ENCODE measurements at regions not wholly inside any gene's neighbourhood (a gene's known extent, or its start where the extent isn't known, plus 50 kb on each side); places are given as distances from the start of the nearest gene placed in this dataset.

DNA sequence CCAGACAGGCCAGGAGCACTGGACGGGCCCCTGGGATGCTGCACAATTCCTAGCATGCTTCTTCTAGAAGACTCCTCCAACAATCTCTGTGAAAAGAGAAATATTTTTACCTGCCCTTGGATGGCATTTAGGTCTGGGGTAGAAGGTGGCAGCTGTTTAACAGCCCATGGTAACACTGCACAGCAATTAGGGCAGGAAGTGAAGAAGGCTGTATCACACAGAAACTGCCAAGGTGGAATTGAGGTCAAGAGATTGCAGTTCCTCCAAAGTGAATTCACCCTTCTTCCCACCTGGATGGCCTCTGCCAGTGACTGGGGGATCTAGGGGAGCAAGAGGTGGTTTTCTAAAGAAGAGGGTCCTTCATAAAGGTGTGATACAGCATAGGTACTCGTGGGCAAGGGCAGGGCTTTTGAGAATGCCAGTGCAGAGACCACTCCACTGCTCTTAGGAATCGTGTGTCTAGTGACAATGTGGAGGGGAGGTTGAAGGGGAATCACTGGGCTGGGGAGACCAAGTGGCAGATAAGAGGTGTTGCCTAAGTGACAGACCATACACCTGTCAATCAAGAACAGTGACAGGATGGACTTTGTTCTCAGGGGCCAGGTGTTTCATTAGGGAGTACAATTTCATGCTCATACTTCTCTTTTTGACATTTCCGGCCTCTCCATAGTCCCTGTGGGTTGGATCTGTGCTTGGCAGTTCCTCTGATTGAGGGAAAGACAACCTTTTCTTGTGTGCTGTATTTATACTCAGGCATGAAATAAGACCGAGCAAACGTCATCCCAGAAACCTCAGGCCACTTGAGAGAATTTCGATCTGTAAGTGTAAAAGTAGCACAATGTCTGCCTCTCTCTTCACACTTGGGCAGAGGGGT is 83.5 kb upstream of the BCL6 start:
- no peak overlapping the region for H3K4me3 ChIP-seq (replicated peaks in 1 of 3; ENCODE audit: low read depth in 2 of 3, low read length in 3 of 3)
- Mint-ChIP-seq H3K27me3 (ENCODE audit: low read depth in 3 of 3) (peaks cover 0 to 2% (median 2%) of the 10 kb centered on the region in 3 donors), H3K36me3 (no peaks in the 10 kb centered on the region), H3K9me3 (no peaks in the 10 kb centered on the region), H3K4me3 (no peak overlapping the region), H3K4me1 (peaks cover 9% of the 10 kb centered on the region), H3K27ac (peak overlapping the region in 1 of 7 donors; percentile 17)
- H3K27ac ChIP-seq (ENCODE audit: low read depth in 1 of 2, low read length in 2 of 2), result no peak overlapping the region
- no peak overlapping the region for H3K9ac ChIP-seq (ENCODE audit: insufficient read depth, low read length, poor library complexity, severe bottlenecking)
- no peak overlapping the region for H2AFZ ChIP-seq (ENCODE audit: insufficient read depth, low read depth, low read length, poor library complexity, severe bottlenecking)
- no peaks in the 10 kb centered on the region for H3K9me3 ChIP-seq (replicated peaks in 1 of 2; ENCODE audit: control insufficient read depth in 1 of 2, insufficient read depth in 1 of 2, low read length in 2 of 2)
- H3K79me2 ChIP-seq (ENCODE audit: insufficient read depth, low read length), result no peaks in the 10 kb centered on the region
- no peaks in the 10 kb centered on the region for H3K36me3 ChIP-seq (replicated peaks in 1 of 2; ENCODE audit: control insufficient read depth in 1 of 2, insufficient read depth in 2 of 2, low read length in 2 of 2)
- TF ChIP-seq, protein P1, sequence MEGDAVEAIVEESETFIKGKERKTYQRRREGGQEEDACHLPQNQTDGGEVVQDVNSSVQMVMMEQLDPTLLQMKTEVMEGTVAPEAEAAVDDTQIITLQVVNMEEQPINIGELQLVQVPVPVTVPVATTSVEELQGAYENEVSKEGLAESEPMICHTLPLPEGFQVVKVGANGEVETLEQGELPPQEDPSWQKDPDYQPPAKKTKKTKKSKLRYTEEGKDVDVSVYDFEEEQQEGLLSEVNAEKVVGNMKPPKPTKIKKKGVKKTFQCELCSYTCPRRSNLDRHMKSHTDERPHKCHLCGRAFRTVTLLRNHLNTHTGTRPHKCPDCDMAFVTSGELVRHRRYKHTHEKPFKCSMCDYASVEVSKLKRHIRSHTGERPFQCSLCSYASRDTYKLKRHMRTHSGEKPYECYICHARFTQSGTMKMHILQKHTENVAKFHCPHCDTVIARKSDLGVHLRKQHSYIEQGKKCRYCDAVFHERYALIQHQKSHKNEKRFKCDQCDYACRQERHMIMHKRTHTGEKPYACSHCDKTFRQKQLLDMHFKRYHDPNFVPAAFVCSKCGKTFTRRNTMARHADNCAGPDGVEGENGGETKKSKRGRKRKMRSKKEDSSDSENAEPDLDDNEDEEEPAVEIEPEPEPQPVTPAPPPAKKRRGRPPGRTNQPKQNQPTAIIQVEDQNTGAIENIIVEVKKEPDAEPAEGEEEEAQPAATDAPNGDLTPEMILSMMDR (IDR thresholded peaks at IDR 0.05), result no peak
- DNase-seq, result no peak
- peaks cover 0 to 4% of the 10 kb centered on the region in 2 donors for H3K4me1 ChIP-seq (ENCODE audit: control insufficient read depth in 1 of 2, insufficient read depth in 2 of 2, low read length in 2 of 2)
- 88% methylated on average over 2 of the region's 7 CpGs for WGBS (ENCODE audit: insufficient coverage)
- H3K27me3 ChIP-seq (ENCODE audit: control insufficient read depth in 2 of 2, insufficient read depth in 2 of 2, low read length in 2 of 2), result no peaks in the 10 kb centered on the region
- H4K20me1 ChIP-seq (ENCODE audit: insufficient read depth, low read length), result no peaks in the 10 kb centered on the region
- intact Hi-C loops (cut with micrococcal nuclease), result no loop called here
- H3K4me2 ChIP-seq (replicated peaks; ENCODE audit: extremely low read depth, low read length, poor library complexity, severe bottlenecking), result no peak overlapping the region

DNA sequence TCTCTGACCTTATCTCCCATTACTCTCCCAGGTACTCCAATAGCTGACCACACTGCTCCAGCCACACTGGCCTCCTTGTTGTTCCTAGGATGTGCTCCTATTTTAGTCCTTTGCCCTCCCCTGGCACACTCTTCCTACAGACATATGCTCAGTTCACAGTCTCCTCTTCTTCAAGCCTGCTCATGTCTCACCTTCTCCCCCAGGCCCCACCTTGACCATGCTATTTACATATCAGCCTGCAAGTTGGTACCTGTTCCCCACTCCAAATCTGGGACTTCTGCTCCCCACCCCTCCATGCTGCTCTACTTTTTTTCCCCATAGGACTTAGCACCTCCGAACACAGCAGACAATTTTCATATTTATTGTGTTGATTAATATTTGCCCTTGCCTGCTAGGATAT is 84.9 kb upstream of the BCL6 start:
- Histone ChIP-seq H3K27ac (ENCODE audit: low read depth in 1 of 2, low read length in 2 of 2) (no peak overlapping the region), H3K9ac (ENCODE audit: insufficient read depth, low read length, poor library complexity, severe bottlenecking) (no peak overlapping the region), H3K79me2 (ENCODE audit: insufficient read depth, low read length) (no peaks in the 10 kb centered on the region), H3K4me1 (ENCODE audit: control insufficient read depth in 1 of 2, insufficient read depth in 2 of 2, low read length in 2 of 2) (peaks cover 0 to 4% of the 10 kb centered on the region in 2 donors), H3K9me3 (replicated peaks in 1 of 2; ENCODE audit: control insufficient read depth in 1 of 2, insufficient read depth in 1 of 2, low read length in 2 of 2) (no peaks in the 10 kb centered on the region), H4K20me1 (ENCODE audit: insufficient read depth, low read length) (no peaks in the 10 kb centered on the region), H3K4me3 (replicated peaks in 1 of 3; ENCODE audit: low read depth in 2 of 3, low read length in 3 of 3) (no peak overlapping the region), H3K27me3 (ENCODE audit: control insufficient read depth in 2 of 2, insufficient read depth in 2 of 2, low read length in 2 of 2) (no peaks in the 10 kb centered on the region), H3K4me2 (replicated peaks; ENCODE audit: extremely low read depth, low read length, poor library complexity, severe bottlenecking) (no peak overlapping the region), H3K36me3 (replicated peaks in 1 of 2; ENCODE audit: control insufficient read depth in 1 of 2, insufficient read depth in 2 of 2, low read length in 2 of 2) (no peaks in the 10 kb centered on the region), H2AFZ (ENCODE audit: insufficient read depth, low read depth, low read length, poor library complexity, severe bottlenecking) (no peak overlapping the region)
- Mint-ChIP-seq H3K4me3 (no peak overlapping the region), H3K9me3 (peaks cover 5 to 8% (median 6%) of the 10 kb centered on the region in 7 donors), H3K36me3 (peaks cover 2 to 5% of the 10 kb centered on the region in 2 donors), H3K4me1 (peaks cover 9% of the 10 kb centered on the region), H3K27ac (no peak overlapping the region), H3K27me3 (ENCODE audit: low read depth in 3 of 3) (peaks cover 0 to 2% (median 2%) of the 10 kb centered on the region in 3 donors)
- no CpG with 5 or more reads among the region's 1 CpG for WGBS (ENCODE audit: insufficient coverage)
- TF ChIP-seq, protein P1 (IDR thresholded peaks at IDR 0.05), result no peak
- intact Hi-C loops (cut with micrococcal nuclease), result no loop called here
- no peak for DNase-seq

All from CD14-positive monocyte (primary cell).